Calu3 (cell line): ENCODE measurements at regions not wholly inside any gene's neighbourhood (a gene's known extent, or its start where the extent isn't known, plus 50 kb on each side); places are given as distances from the start of the nearest gene placed in this dataset.

Experiments
- BruUV-seq: library from RNA; stranded (reverse); fragments of 400-500 nt; replicated peaks from 2 replicates; lab custom pipeline; 2021; lab: Mats Ljungman, UMichigan
- CTCF ChIA-PET: fragments of 300-600 bp; sonication (Branson Sonifier 250); formaldehyde crosslinking; loops from one replicate; lab custom pipeline; 2022; ENCODE audit warnings: antibody characterized with exemption; lab: Charles Lee
- DNase-seq: peaks from one replicate; pipeline ENCODE4 v3.0.0; 2022
- H3K27ac Mint-ChIP-seq: one replicate; pipeline ENCODE4 v1.8.0; 2022; ENCODE audit warnings: mixed read lengths; ENCODE audit not compliant: unreplicated experiment
- H3K27me3 Mint-ChIP-seq: one replicate; pipeline ENCODE4 v1.8.0; 2022; ENCODE audit warnings: mixed read lengths; ENCODE audit not compliant: unreplicated experiment
- H3K36me3 Mint-ChIP-seq: one replicate; pipeline ENCODE4 v1.8.0; 2022; ENCODE audit warnings: mild to moderate bottlenecking, moderate library complexity, mixed read lengths; ENCODE audit not compliant: insufficient read depth, unreplicated experiment
- H3K4me1 Mint-ChIP-seq: one replicate; pipeline ENCODE4 v1.8.0; 2022; ENCODE audit warnings: mild to moderate bottlenecking, low read depth, mixed read lengths; ENCODE audit not compliant: unreplicated experiment
- H3K4me3 Mint-ChIP-seq: one replicate; pipeline ENCODE4 v1.8.0; 2022; ENCODE audit warnings: mild to moderate bottlenecking, low read depth, moderate library complexity, mixed read lengths; ENCODE audit not compliant: unreplicated experiment
- H3K9me3 Mint-ChIP-seq: one replicate; pipeline ENCODE4 v1.8.0; 2022; ENCODE audit warnings: low read depth, mixed read lengths; ENCODE audit not compliant: unreplicated experiment
- CTCF ChIP-seq: fragments of 200-600 bp; IDR thresholded peaks from one replicate; pipeline ENCODE4 v1.8.0; 2022; ENCODE audit warnings: antibody characterized with exemption; ENCODE audit not compliant: unreplicated experiment
- intact Hi-C: fragments of 100-400 bp; cut with micrococcal nuclease; formaldehyde crosslinking; loops from one replicate; pipeline ENCODE4 v1.10.0; 2022; ENCODE audit not compliant: unreplicated experiment

DNA sequence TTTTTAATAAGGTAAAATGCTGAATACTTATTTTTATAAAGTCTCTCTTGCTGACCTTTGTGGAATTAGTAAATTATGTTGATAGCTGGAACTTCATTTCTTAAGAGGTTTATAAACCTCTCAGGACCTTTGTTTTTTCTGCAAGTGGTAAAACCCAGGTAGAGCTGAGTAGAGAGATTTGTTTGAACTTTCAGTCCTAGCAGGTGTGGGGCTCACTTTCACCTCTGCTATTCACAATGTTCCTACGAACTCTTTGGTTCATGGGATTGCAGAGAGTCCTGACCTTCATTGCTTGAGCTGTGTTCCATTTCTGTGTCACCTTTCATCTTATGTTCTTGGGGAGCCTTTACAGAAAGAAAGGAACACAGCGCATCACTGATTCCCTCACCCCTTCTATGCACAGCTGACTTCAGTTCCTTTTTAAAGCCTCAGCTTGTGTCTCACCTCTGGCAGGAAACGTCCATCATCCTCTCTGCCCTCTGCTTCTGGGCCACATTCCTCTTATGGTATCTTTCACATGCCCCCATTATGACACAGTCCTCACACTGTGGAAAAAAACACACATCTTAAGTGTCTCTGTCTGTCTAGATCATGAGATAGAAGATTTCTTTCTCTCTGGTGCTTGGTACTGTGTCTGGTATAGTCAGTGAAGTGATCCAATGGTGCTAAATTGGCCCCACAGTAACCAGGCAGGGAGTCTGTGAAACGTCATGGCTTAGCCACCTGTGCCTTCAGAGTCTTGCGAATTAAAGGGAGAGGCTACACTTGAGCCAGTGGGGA, 262.5 kb upstream of the B3GALT2 start:
- no peak overlapping the region for H3K4me3 Mint-ChIP-seq
- H3K4me1 Mint-ChIP-seq = no peaks in the 10 kb centered on the region
- H3K36me3 Mint-ChIP-seq = no peaks in the 10 kb centered on the region
- CTCF ChIA-PET = no interaction called here
- no peak for TF ChIP-seq CTCF
- no peak for DNase-seq
- no peaks in the 10 kb centered on the region for H3K9me3 Mint-ChIP-seq
- no peak overlapping the region for H3K27ac Mint-ChIP-seq
- no TSS peak for BruUV-seq
- intact Hi-C loops = no loop called here
- no peaks in the 10 kb centered on the region for H3K27me3 Mint-ChIP-seq

GRCh38 chr1:193443886-193444285, 257.5 kb upstream of the B3GALT2 start:
- H3K4me1 Mint-ChIP-seq = no peaks in the 10 kb centered on the region

GRCh38 chr1:193438771-193439170, 252.4 kb upstream of the B3GALT2 start:
- BruUV-seq = no TSS peak
- no peaks in the 10 kb centered on the region for H3K36me3 Mint-ChIP-seq
- CTCF ChIA-PET = interaction anchor here (0.6 kb wide), 1 partner anchor 604 kb away, joined by 3 read pairs; no protein-coding TSS in a partner anchor
- no peak for DNase-seq
- H3K27ac Mint-ChIP-seq = no peak overlapping the region
- TF ChIP-seq CTCF = no peak
- H3K4me3 Mint-ChIP-seq = no peak overlapping the region
- no peaks in the 10 kb centered on the region for H3K4me1 Mint-ChIP-seq
- intact Hi-C loops = no loop called here
- no peaks in the 10 kb centered on the region for H3K27me3 Mint-ChIP-seq
- peaks cover 11% of the 10 kb centered on the region for H3K9me3 Mint-ChIP-seq

More at GRCh38 chr1:193443886-193444285, 257.5 kb upstream of the B3GALT2 start:
- CTCF ChIA-PET = no interaction called here
- intact Hi-C loops = no loop called here
- Mint-ChIP-seq H3K9me3 (peaks cover 6% of the 10 kb centered on the region), H3K27ac (no peak overlapping the region), H3K4me3 (no peak overlapping the region), H3K36me3 (no peaks in the 10 kb centered on the region), H3K27me3 (no peaks in the 10 kb centered on the region)
- no peak for DNase-seq
- TF ChIP-seq CTCF = no peak
- BruUV-seq = no TSS peak

DNA sequence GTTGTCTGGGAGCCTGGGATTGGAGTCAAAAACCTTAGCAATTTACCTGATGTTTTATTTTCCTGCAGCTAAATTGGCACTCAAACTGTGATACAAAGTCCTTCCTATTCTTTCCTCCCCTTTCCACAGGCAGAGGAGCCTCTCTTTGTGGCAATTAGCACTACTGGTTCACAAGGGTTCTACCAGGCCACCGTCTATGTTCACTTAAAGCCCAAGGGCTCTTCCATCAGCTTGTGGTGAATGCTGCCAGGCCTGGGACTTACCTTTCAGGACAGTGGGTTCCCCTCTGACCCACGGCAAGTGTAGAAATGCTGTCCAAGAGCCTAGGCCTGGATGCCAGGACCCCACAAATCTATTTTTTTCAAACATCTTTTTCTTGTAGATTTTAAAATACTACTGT, 251.9 kb upstream of the B3GALT2 start:
- H3K27ac Mint-ChIP-seq = no peak overlapping the region
- intact Hi-C loops = no loop called here
- no peak for DNase-seq
- no peaks in the 10 kb centered on the region for H3K36me3 Mint-ChIP-seq
- BruUV-seq = no TSS peak
- CTCF ChIA-PET = no interaction called here
- no peak overlapping the region for H3K4me3 Mint-ChIP-seq
- no peaks in the 10 kb centered on the region for H3K4me1 Mint-ChIP-seq
- H3K9me3 Mint-ChIP-seq = peaks cover 11% of the 10 kb centered on the region
- H3K27me3 Mint-ChIP-seq = no peaks in the 10 kb centered on the region
- no peak for TF ChIP-seq CTCF
